H1 (cell line): ENCODE measurements at regions not wholly inside any gene's neighbourhood (a gene's known extent, or its start where the extent isn't known, plus 50 kb on each side); places are given as distances from the start of the nearest gene placed in this dataset.

Experiments
- CTCF ChIA-PET: fragments of 300-600 bp; sonication (Branson Sonifier 250); formaldehyde crosslinking; loops from one replicate; lab custom pipeline; 2021; ENCODE audit not compliant: partially characterized antibody; lab: Charles Lee
- POLR2A ChIA-PET: fragments of 300-600 bp; sonication (Branson Sonifier 250); formaldehyde crosslinking; loops from one replicate; lab custom pipeline; 2021; ENCODE audit warnings: inconsistent platforms; ENCODE audit not compliant: partially characterized antibody; lab: Charles Lee
- DNase-seq, 2 experiments: peaks; one replicate each; pipeline versions ENCODE4 v3.0.0 to v3.0.0-alpha.2; 2010 to 2022; ENCODE audit warnings: low spot score in 2 of 2, low read depth in 1 of 2, mixed read lengths in 1 of 2
- FAIRE-seq: peaks from 2 replicates; lab custom pipeline; 2011; peaks lifted over from hg19 to GRCh38; lab: Jason Lieb, UNC
- H2AFZ ChIP-seq: 2 replicates; pipeline ENCODE4 v1.8.1; 2012; ENCODE audit warnings: low read length, inconsistent platforms
- H2AK5ac ChIP-seq: 2 replicates; pipeline ENCODE4 v1.6.1; 2013; ENCODE audit warnings: low read depth, low read length
- H2BK120ac ChIP-seq: replicated peaks from 2 replicates; pipeline ENCODE3; 2013; ENCODE audit warnings: low read depth, low read length, inconsistent platforms
- H2BK12ac ChIP-seq: 2 replicates; pipeline ENCODE4 v1.6.1; 2013; ENCODE audit warnings: low read depth, low read length
- H2BK15ac ChIP-seq: 2 replicates; pipeline ENCODE4 v1.6.1; 2013; ENCODE audit warnings: low read length
- H2BK20ac ChIP-seq: 2 replicates; pipeline ENCODE4 v1.6.1; 2013; ENCODE audit warnings: low read length
- H2BK5ac ChIP-seq: 2 replicates; pipeline ENCODE4 v1.6.1; 2013; ENCODE audit warnings: low read depth, low read length
- H3K14ac ChIP-seq: 2 replicates; pipeline ENCODE4 v1.6.1; 2013; ENCODE audit warnings: inconsistent platforms; ENCODE audit not compliant: insufficient read length
- H3K18ac ChIP-seq: 2 replicates; pipeline ENCODE4 v1.6.1; 2013; ENCODE audit warnings: low read length; ENCODE audit errors: extremely low read depth
- H3K23ac ChIP-seq: 2 replicates; pipeline ENCODE4 v1.6.1; 2013; ENCODE audit warnings: inconsistent platforms; ENCODE audit not compliant: insufficient read length
- H3K23me2 ChIP-seq: 2 replicates; pipeline ENCODE4 v1.6.1; 2013; ENCODE audit warnings: low read depth, low read length
- H3K27ac ChIP-seq: 2 replicates; pipeline ENCODE4 v1.6.1; 2011; ENCODE audit warnings: low read depth, low read length, inconsistent platforms
- H3K27me3 ChIP-seq, 4 experiments: replicated peaks in 1 of 4; 1 replicate in 1 of 4; 2 replicates in 3 of 4; pipeline versions ENCODE4 v1.6.1 to v1.8.1; 2011 to 2013; ENCODE audit warnings: low read length in 3 of 4, mild to moderate bottlenecking in 3 of 4, inconsistent platforms in 2 of 4, mixed read lengths in 2 of 4, moderate library complexity in 1 of 4; ENCODE audit not compliant: control insufficient read depth in 3 of 4, insufficient read depth in 3 of 4; ENCODE audit errors: extremely low read depth in 1 of 4
- H3K36me3 ChIP-seq, 4 experiments: 2 replicates each; pipeline versions ENCODE4 v1.6.1 to v1.8.1; 2011 to 2013; ENCODE audit warnings: mild to moderate bottlenecking in 4 of 4, low read length in 3 of 4, moderate library complexity in 2 of 4, control low read depth in 1 of 4, inconsistent platforms in 1 of 4; ENCODE audit not compliant: insufficient read depth in 4 of 4, control insufficient read depth in 2 of 4
- H3K4ac ChIP-seq: replicated peaks from 2 replicates; pipeline ENCODE3; 2013; ENCODE audit warnings: low read length, low read depth, mixed read lengths, inconsistent platforms; ENCODE audit not compliant: insufficient read length
- H3K4me1 ChIP-seq, 4 experiments: replicated peaks in 1 of 4; 1 replicate in 1 of 4; 2 replicates in 3 of 4; pipeline versions ENCODE4 v1.6.1 to v1.8.1; 2011 to 2013; ENCODE audit warnings: low read length in 3 of 4, inconsistent platforms in 2 of 4, mixed read lengths in 1 of 4; ENCODE audit not compliant: insufficient read depth in 4 of 4, control insufficient read depth in 3 of 4
- H3K4me2 ChIP-seq, 2 experiments: 2 replicates each; pipeline versions ENCODE4 v1.6.1 to v1.8.1; 2011 to 2013; ENCODE audit warnings: low read depth in 2 of 2, low read length in 2 of 2, control low read depth in 1 of 2, inconsistent platforms in 1 of 2, mild to moderate bottlenecking in 1 of 2; ENCODE audit not compliant: insufficient read depth in 1 of 2
- H3K4me3 ChIP-seq, 4 experiments: fragments of 200-600, 300-600 bp in 1 of 4; sonication (generic), shearing (Covaris generic), sonication (Bioruptor Twin) in 1 of 4; 2 replicates each; pipeline versions ENCODE4 v1.5.1 to v1.8.1; 2011 to 2016; ENCODE audit warnings: low read length in 4 of 4, low read depth in 3 of 4, control low read depth in 2 of 4, inconsistent platforms in 2 of 4, mild to moderate bottlenecking in 2 of 4, mixed read lengths in 1 of 4, moderate library complexity in 1 of 4; ENCODE audit not compliant: insufficient read depth in 2 of 4; ENCODE audit errors: extremely low read depth in 1 of 4
- H3K56ac ChIP-seq: replicated peaks from 2 replicates; pipeline ENCODE3; 2013; ENCODE audit warnings: low read depth, mild to moderate bottlenecking, mixed read lengths, low read length, inconsistent platforms; ENCODE audit not compliant: insufficient read length
- H3K79me1 ChIP-seq: 2 replicates; pipeline ENCODE4 v1.6.1; 2013; ENCODE audit warnings: low read depth, low read length, control low read depth
- H3K79me2 ChIP-seq, 2 experiments: 2 replicates each; pipeline versions ENCODE4 v1.6.1 to v1.8.1; 2012 to 2013; ENCODE audit warnings: low read length in 2 of 2, mild to moderate bottlenecking in 2 of 2, inconsistent platforms in 1 of 2; ENCODE audit not compliant: insufficient read depth in 2 of 2, control insufficient read depth in 1 of 2
- H3K9ac ChIP-seq, 4 experiments: replicated peaks in 1 of 4; 1 replicate in 1 of 4; 2 replicates in 3 of 4; pipeline versions ENCODE4 v1.6.1 to v1.8.1; 2011 to 2013; ENCODE audit warnings: low read depth in 3 of 4, low read length in 3 of 4, control low read depth in 2 of 4, mild to moderate bottlenecking in 2 of 4, moderate library complexity in 2 of 4, inconsistent platforms in 1 of 4; ENCODE audit errors: extremely low read depth in 1 of 4
- H3K9me3 ChIP-seq, 2 experiments: 2 replicates each; pipeline versions ENCODE4 v1.6.1 to v1.8.1; 2012 to 2013; ENCODE audit warnings: mild to moderate bottlenecking in 2 of 2, moderate library complexity in 2 of 2, control low read depth in 1 of 2, inconsistent platforms in 1 of 2, low read depth in 1 of 2, low read length in 1 of 2, mixed read lengths in 1 of 2; ENCODE audit not compliant: insufficient read depth in 2 of 2
- H4K20me1 ChIP-seq, 2 experiments: replicated peaks in 1 of 2; 2 replicates each; pipeline versions ENCODE3 to v1.8.1; 2011 to 2013; ENCODE audit warnings: inconsistent platforms in 2 of 2, low read length in 2 of 2, mild to moderate bottlenecking in 1 of 2; ENCODE audit not compliant: insufficient read depth in 2 of 2, control insufficient read depth in 1 of 2
- H4K5ac ChIP-seq: 2 replicates; pipeline ENCODE4 v1.6.1; 2013; ENCODE audit warnings: low read length, low read depth, mixed read lengths, inconsistent platforms; ENCODE audit not compliant: insufficient read length
- H4K8ac ChIP-seq: 2 replicates; pipeline ENCODE4 v1.8.0; 2013; ENCODE audit warnings: mild to moderate bottlenecking, moderate library complexity, low read length, inconsistent platforms; ENCODE audit not compliant: insufficient read depth; ENCODE audit errors: extremely low read depth
- H4K91ac ChIP-seq: replicated peaks from 2 replicates; pipeline ENCODE3; 2013; ENCODE audit warnings: low read length, mixed read lengths, inconsistent platforms; ENCODE audit not compliant: insufficient read length
- ASH2L ChIP-seq: fragments of 200-600, 300-600 bp; sonication (generic); IDR thresholded peaks from one replicate; pipeline ENCODE4 v1.7.1; 2017; ENCODE audit warnings: low read length
- CBX5 ChIP-seq: fragments of 300-800, 300-1000 bp; sonication (generic); IDR thresholded peaks from 2 replicates; pipeline ENCODE4 v1.7.1; 2016; ENCODE audit warnings: antibody characterized with exemption, low read length, low read depth
- EGR1 ChIP-seq: IDR thresholded peaks from 2 replicates; pipeline ENCODE4 v1.6.1; 2011; ENCODE audit warnings: low read depth, low read length, borderline replicate concordance
- EZH2 ChIP-seq: fragments of 200-600 bp; sonication (generic); IDR thresholded peaks from 2 replicates; pipeline ENCODE4 v1.7.1; 2012; ENCODE audit warnings: low read depth, mild to moderate bottlenecking, moderate library complexity, low read length, inconsistent platforms; ENCODE audit not compliant: severe bottlenecking
- HDAC6 ChIP-seq: IDR thresholded peaks from one replicate; pipeline ENCODE4 v1.7.1; 2012; ENCODE audit warnings: low read depth, mild to moderate bottlenecking, inconsistent platforms, low read length, moderate library complexity
- JUND ChIP-seq: IDR thresholded peaks from 2 replicates; pipeline ENCODE4 v1.6.1; 2011; ENCODE audit warnings: mild to moderate bottlenecking, improper control_type of control experiment, low read length
- KDM4A ChIP-seq: IDR thresholded peaks from one replicate; pipeline ENCODE4 v1.7.1; 2012; ENCODE audit warnings: low read depth, mild to moderate bottlenecking, moderate library complexity, low read length, inconsistent platforms; ENCODE audit not compliant: severe bottlenecking
- NRF1 ChIP-seq: IDR thresholded peaks from 2 replicates; pipeline ENCODE4 v1.6.1; 2011; ENCODE audit warnings: mild to moderate bottlenecking, low read depth, low read length, improper control_type of control experiment
- RFX5 ChIP-seq: IDR thresholded peaks from 2 replicates; pipeline ENCODE4 v1.6.1; 2011; ENCODE audit warnings: low read depth, low read length, improper control_type of control experiment, borderline replicate concordance
- SIX5 ChIP-seq: IDR thresholded peaks from 2 replicates; pipeline ENCODE4 v1.6.1; 2011; ENCODE audit warnings: mild to moderate bottlenecking, low read depth, low read length
- SRF ChIP-seq: IDR thresholded peaks from 2 replicates; pipeline ENCODE4 v1.6.1; 2011; ENCODE audit warnings: mild to moderate bottlenecking, low read depth, low read length, moderate library complexity
- TAF1 ChIP-seq: IDR thresholded peaks from 2 replicates; pipeline ENCODE4 v1.6.1; 2011; ENCODE audit warnings: mild to moderate bottlenecking, low read depth, low read length
- TAF7 ChIP-seq: optimal IDR thresholded peaks from 2 replicates; pipeline ENCODE3; 2011; ENCODE audit warnings: low read depth, mild to moderate bottlenecking, inconsistent platforms, low read length, moderate library complexity, borderline replicate concordance
- YY1 ChIP-seq: IDR thresholded peaks from 2 replicates; pipeline ENCODE4 v1.6.1; 2011; ENCODE audit warnings: low read depth, mild to moderate bottlenecking, low read length
- ZNF274 ChIP-seq: IDR thresholded peaks from 2 replicates; pipeline ENCODE4 v1.7.0; 2012; ENCODE audit warnings: low read length, borderline replicate concordance; ENCODE audit errors: extremely low read depth
- WGBS, 2 experiments: shearing (Covaris generic) in 1 of 2; methylation state at CpG; one replicate each; pipeline versions ENCODE4 v1.1.6 to v1.1.7; 2013 to 2015; ENCODE audit warnings: low lambda C conversion rate in 2 of 2, mixed read lengths in 2 of 2, inconsistent platforms in 1 of 2, low coverage in 1 of 2, missing lambda C conversion rate in 1 of 2; ENCODE audit not compliant: insufficient replicate concordance in 2 of 2, insufficient coverage in 1 of 2, insufficient read length in 1 of 2; ENCODE audit errors: extremely low coverage in 1 of 2, missing lambda C conversion rate in 1 of 2; 5-methylcytosine and 5-hydroxymethylcytosine counted together
- TF ChIP-seq, protein P1 (sequence below): IDR thresholded peaks from 2 replicates; pipeline ENCODE4 v1.6.1; 2012; ENCODE audit warnings: inconsistent platforms

DNA sequence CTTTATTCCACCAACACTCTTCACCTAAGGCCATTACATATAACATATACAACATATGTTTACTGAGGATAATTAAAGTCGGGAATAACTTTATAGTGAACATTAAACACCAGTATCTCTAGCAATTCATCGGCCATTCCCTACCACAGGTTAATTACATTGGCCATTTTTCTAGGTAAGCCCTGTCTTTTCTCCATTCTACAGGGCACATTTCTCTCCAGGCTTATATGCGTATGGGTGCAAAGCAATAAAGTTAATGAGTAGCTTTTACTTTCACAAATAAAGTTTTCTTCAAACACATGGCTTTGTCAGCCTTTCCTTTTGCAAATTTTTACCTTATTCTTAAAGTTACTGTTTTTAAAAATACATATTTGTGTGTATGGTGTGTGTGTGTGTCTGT lies 111.9 kb upstream of the IQCM start:
- H3K27me3 ChIP-seq, result no peaks in the 10 kb centered on the region
- WGBS, 2 experiments, result 88% methylated on average over 3 of the region's 3 CpGs; no CpG with 5 or more reads in 1 of the 2 experiments
- H3K9ac ChIP-seq, result no peak overlapping the region
- H2BK5ac ChIP-seq, result no peak overlapping the region
- no peak overlapping the region for H2BK120ac ChIP-seq
- ChIA-PET CTCF (interaction anchor here (0.8 kb wide), 1 partner anchor 22 kb away, joined by 4 read pairs; no protein-coding TSS in a partner anchor), POLR2A (interaction anchor here (0.6 kb wide), 1 partner anchor 62 kb away, joined by 3 read pairs; no protein-coding TSS in a partner anchor)
- no peak overlapping the region for H3K4ac ChIP-seq
- H3K4me3 ChIP-seq, result no peak overlapping the region
- H4K8ac ChIP-seq, result no peak overlapping the region
- no peak overlapping the region for H3K4me2 ChIP-seq
- no peak overlapping the region for H2AFZ ChIP-seq
- H3K23me2 ChIP-seq, result no peaks in the 10 kb centered on the region
- no peak overlapping the region for H3K56ac ChIP-seq
- no peaks in the 10 kb centered on the region for H3K36me3 ChIP-seq
- no peak overlapping the region for H4K5ac ChIP-seq
- H2AK5ac ChIP-seq, result no peak overlapping the region
- H3K79me1 ChIP-seq, result no peaks in the 10 kb centered on the region
- H2BK20ac ChIP-seq, result no peak overlapping the region
- H4K91ac ChIP-seq, result no peak overlapping the region
- no peak overlapping the region for H2BK15ac ChIP-seq
- no peak overlapping the region for H3K23ac ChIP-seq
- FAIRE-seq (no peak), DNase-seq (no peak)
- no peak overlapping the region for H3K14ac ChIP-seq
- no peaks in the 10 kb centered on the region for H4K20me1 ChIP-seq
- H3K4me1 ChIP-seq, result 0 out of 7 replicates have a peak, but pooled peaks cover 0 to 3% (median 0%) of the 10 kb centered on the region in 4 experiments
- H3K9me3 ChIP-seq, result no peaks in the 10 kb centered on the region
- no peak overlapping the region for H3K18ac ChIP-seq
- H3K27ac ChIP-seq, result no peak overlapping the region
- no peaks in the 10 kb centered on the region for H3K79me2 ChIP-seq
- no peak overlapping the region for H2BK12ac ChIP-seq
- TF ChIP-seq EGR1, result no peak
- TF ChIP-seq ASH2L, result no peak
- no peak for TF ChIP-seq TAF1
- TF ChIP-seq NRF1, result no peak
- TF ChIP-seq RFX5, result no peak
- TF ChIP-seq SIX5, result no peak
- no peak for TF ChIP-seq JUND
- no peak for TF ChIP-seq HDAC6
- no peak for TF ChIP-seq SRF
- no peak for TF ChIP-seq KDM4A
- TF ChIP-seq EZH2, result no peak
- no peak for TF ChIP-seq TAF7
- TF ChIP-seq, protein P1, sequence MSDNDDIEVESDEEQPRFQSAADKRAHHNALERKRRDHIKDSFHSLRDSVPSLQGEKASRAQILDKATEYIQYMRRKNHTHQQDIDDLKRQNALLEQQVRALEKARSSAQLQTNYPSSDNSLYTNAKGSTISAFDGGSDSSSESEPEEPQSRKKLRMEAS, result no peak
- TF ChIP-seq CBX5, result no peak
- no peak for TF ChIP-seq YY1
- TF ChIP-seq ZNF274, result no peak
